WI38 (cell line): ENCODE measurements at regions not wholly inside any gene's neighbourhood (a gene's known extent, or its start where the extent isn't known, plus 50 kb on each side); places are given as distances from the start of the nearest gene placed in this dataset.

Experiments
- H3K4me3 ChIP-seq: 2 replicates; pipeline ENCODE4 v1.5.1; 2011; ENCODE audit warnings: low read depth, mild to moderate bottlenecking, control low read depth, low read length
- CTCF ChIP-seq: IDR thresholded peaks from 2 replicates; pipeline ENCODE4 v1.5.1; 2012; ENCODE audit warnings: low read depth, mild to moderate bottlenecking, control low read depth, low read length

GRCh38 chr11:29268733-29269132 is 748.1 kb downstream of the KCNA4 start:
- H3K4me3 ChIP-seq, result no peak overlapping the region
- no peak for TF ChIP-seq CTCF

GRCh38 chr11:29265792-29266191 is 751.0 kb downstream of the KCNA4 start:
- no peak overlapping the region for H3K4me3 ChIP-seq

GRCh38 chr11:29265381-29265780 is 751.4 kb downstream of the KCNA4 start:
- H3K4me3 ChIP-seq, result no peak overlapping the region
- TF ChIP-seq CTCF, result no peak

More at GRCh38 chr11:29265792-29266191, 751.0 kb downstream of the KCNA4 start:
- TF ChIP-seq CTCF, result no peak

GRCh38 chr11:29263971-29264682 is 752.7 kb downstream of the KCNA4 start:
- H3K4me3 ChIP-seq, result no peak overlapping the region
- TF ChIP-seq CTCF, result no peak

GRCh38 chr11:29261831-29262230 is 755.0 kb downstream of the KCNA4 start:
- TF ChIP-seq CTCF, result no peak
- H3K4me3 ChIP-seq, result no peak overlapping the region

- TF ChIP-seq CTCF, result no peak
- H3K4me3 ChIP-seq, result no peak overlapping the region
These were observed 755.7 kb downstream of the KCNA4 start for GRCh38 chr11:29260939-29261705.

GRCh38 chr11:29258411-29258810 is 758.4 kb downstream of the KCNA4 start:
- H3K4me3 ChIP-seq, result no peak overlapping the region
- no peak for TF ChIP-seq CTCF
